NOMO-1 treated with dmso at 0.1 percent for 144 hours (cell line): ENCODE measurements at regions not wholly inside any gene's neighbourhood (a gene's known extent, or its start where the extent isn't known, plus 50 kb on each side); places are given as distances from the start of the nearest gene placed in this dataset.

Experiments
- DNase-seq: peaks from one replicate; lab custom pipeline; 2025; ENCODE audit not compliant: unreplicated experiment; lab: John Stamatoyannopoulos, UW

GRCh38 chr6:169881976-169882375 lies 130.6 kb downstream of the ERMARD start:
- no peak for DNase-seq

GRCh38 chr6:169881398-169881797 lies 130.0 kb downstream of the ERMARD start:
- no peak for DNase-seq

GRCh38 chr6:169880516-169880915 lies 129.1 kb downstream of the ERMARD start:
- no peak for DNase-seq

GRCh38 chr6:169869301-169869700 lies 117.9 kb downstream of the ERMARD start:
- DNase-seq: no peak

- no peak for DNase-seq
These were observed 117.0 kb downstream of the ERMARD start for GRCh38 chr6:169868458-169868857.

- no peak for DNase-seq
These were observed 116.3 kb downstream of the ERMARD start for GRCh38 chr6:169867751-169868191.

GRCh38 chr6:169866668-169867521 lies 115.5 kb downstream of the ERMARD start:
- DNase-seq: no peak

- DNase-seq: no peak
These were observed 114.7 kb downstream of the ERMARD start for GRCh38 chr6:169866140-169866534.

GRCh38 chr6:169865346-169866139 lies 114.1 kb downstream of the ERMARD start:
- DNase-seq: no peak

- DNase-seq: no peak
These were observed 113.0 kb downstream of the ERMARD start for GRCh38 chr6:169864148-169865020.

GRCh38 chr6:169863710-169864109 lies 112.3 kb downstream of the ERMARD start:
- DNase-seq: no peak

- DNase-seq: no peak
These were observed 111.6 kb downstream of the ERMARD start for GRCh38 chr6:169862892-169863525.

- DNase-seq: no peak
These were observed 110.8 kb downstream of the ERMARD start for GRCh38 chr6:169862043-169862891.

- no peak for DNase-seq
These were observed 110.1 kb downstream of the ERMARD start for GRCh38 chr6:169861431-169862042.

- DNase-seq: no peak
These were observed 108.7 kb downstream of the ERMARD start for GRCh38 chr6:169859978-169860703.

- no peak for DNase-seq
These were observed 108.1 kb downstream of the ERMARD start for GRCh38 chr6:169859401-169859977.

GRCh38 chr6:169858935-169859351 lies 107.5 kb downstream of the ERMARD start:
- DNase-seq: no peak

- DNase-seq: no peak
These were observed 107.0 kb downstream of the ERMARD start for GRCh38 chr6:169858293-169858934.
